ENCODE measurements at regions not wholly inside any gene's neighbourhood (a gene's known extent, or its start where the extent isn't known, plus 50 kb on each side); places are given as distances from the start of the nearest gene placed in this dataset.
A peak's percentile ranks its signal among the peaks of the same experiment; 100 is the strongest.

DNA sequence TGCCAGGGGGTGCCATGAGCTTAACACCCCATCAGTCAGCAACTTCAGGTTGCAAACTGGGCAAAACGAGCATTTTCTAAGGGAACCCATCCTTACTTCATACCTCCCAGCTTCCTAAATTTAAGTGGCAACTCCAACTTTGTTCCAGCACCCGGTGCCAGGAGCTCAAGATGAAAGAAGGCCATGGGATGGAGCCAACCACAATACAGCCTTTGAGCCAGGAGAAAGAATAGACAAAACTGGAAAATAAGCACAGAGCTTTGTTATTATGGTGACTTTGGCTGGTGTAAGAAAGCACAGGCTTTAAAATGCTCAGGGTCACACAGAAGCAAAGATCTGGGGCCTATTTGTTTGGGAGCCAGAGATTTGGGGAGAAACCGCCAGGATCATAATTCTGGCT lies 388.7 kb upstream of the MGMT start:
- DNase-seq (ENCODE audit: low read depth), result peak; percentile 12

DNA sequence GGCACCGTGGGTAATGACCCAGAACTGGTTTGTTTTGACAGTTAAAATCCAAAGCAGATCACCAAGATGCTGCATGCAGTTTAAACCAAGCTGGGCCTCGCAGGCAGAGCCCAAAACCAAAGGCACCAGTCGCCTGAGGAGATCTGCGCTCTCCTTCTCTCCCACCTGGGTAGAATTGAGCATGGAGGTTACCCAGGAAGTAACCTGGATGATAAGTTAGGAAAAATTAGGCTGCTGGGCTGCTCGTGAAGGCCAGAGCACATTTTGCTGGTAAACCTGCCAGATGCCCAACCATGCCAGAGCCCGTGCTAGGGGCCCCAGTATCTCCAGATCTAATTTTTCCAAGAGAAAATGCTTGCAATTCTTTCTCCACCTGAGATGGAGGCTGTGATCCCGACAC lies 388.3 kb upstream of the MGMT start:
- DNase-seq (ENCODE audit: low read depth), result no peak

DNA sequence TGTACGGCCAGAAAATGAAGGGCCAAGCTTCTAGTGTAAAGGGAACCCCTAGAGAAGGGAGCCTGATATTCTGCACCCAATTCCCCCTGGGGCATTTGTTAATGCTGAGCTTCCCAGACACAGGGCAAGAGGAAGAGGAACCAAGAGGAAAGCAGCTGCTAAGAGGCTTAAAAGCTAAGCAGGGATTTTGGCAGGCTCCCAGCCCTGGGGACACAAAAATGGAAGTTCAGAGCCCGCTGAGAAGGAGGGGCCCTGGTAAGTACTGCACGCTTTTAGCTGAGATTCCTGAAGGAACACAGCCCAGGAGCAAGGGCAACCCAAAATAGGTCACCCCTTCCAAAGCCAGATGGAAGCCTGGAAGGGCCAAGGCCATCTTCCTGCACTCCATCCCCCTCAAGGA lies 387.3 kb upstream of the MGMT start:
- no peak for DNase-seq (ENCODE audit: low read depth)

DNA sequence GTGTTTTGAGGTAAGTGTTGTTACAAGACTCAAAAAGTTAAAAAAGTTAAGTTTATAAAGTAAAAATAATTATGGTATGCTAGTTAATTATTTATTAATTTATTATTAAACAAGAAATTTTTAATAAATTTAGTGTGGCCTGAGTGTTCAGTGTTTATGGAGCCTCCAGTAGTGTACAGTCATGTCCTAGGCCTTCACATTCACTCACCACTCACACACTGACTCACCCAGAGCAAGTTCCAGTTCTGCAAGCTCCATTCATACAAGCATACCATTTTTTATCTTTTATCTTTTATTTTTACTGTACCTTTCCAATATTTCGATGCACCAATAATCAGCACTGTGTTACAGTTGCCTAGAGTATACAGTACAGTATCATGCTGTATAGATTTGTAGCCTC lies 381.2 kb upstream of the MGMT start:
- peak; percentile 34 for DNase-seq (ENCODE audit: low read depth)

DNA sequence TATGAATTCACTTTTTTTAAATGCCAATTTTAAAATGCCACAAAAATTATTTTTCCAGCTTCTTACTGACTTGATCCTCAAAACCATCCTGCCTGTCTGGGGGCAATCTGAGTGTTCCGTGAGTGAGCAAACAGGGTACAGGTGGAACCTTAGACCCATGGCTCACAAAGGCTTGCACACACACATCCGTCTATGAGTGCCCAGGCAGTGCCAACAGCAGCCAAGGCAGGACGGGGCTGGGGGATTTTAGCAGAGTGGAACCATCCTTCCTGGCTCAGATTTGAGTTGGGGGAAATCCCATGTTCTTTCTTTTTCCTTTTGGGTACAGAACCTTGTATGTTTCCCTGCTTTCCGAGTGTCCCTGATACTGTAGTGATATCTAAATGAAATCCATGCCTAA lies 377.7 kb upstream of the MGMT start:
- DNase-seq (ENCODE audit: low read depth), result no peak

DNA sequence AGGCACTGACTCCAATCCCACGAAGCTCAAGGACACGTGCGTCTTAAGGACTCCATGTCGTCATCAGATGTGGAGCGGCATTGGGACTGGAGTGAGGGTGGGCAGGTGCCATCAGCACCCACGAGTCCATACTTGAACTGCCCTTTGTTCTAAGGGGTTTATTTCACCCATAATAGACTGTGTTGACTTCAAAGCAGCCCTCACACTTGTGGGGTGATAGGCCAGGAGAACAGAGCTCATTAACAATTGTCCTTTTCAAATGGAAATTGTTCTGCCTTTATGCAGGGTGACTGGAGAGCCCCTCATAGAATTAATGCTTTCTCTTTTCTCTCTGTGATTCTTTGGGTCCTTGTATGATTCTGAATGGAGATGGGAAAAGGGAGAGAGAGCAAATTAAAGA lies 376.9 kb upstream of the MGMT start:
- DNase-seq (ENCODE audit: low read depth), result no peak

DNA sequence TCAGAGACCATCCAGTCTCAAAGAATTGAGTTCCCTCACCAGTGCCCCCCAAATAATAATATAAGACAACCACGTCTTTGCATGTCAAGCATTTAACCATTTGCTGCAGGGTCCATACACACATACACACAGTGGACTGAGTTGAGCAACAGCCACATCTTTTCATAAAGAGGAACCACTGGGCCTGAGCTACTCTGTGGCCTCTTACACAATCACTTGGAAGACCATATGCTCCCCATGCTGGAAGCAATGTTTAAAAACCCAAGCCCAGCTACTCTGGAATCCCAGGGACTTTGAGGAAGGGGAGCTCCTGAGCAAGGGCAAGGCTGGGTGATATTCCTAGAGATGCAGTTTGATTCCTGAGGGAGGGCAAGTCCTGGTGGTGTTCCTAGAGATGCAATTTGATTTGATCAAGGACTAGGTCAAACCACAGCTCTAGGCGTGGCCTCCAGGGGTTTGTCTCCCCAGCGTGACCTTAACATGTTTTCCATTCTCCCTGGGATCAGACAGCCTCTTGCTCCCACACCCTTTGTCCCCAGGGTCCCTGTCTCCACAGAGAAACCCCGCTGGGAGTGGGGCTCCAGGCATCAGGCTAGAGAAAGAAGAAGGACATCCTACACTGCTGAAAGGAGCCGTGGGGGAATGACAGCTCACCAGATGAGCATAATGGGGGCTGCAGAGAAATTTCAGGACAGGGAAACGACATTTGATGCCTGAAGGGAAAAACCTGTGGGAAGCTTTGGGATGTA lies 376.2 kb upstream of the MGMT start:
- DNase-seq (ENCODE audit: low read depth), result no peak

DNA sequence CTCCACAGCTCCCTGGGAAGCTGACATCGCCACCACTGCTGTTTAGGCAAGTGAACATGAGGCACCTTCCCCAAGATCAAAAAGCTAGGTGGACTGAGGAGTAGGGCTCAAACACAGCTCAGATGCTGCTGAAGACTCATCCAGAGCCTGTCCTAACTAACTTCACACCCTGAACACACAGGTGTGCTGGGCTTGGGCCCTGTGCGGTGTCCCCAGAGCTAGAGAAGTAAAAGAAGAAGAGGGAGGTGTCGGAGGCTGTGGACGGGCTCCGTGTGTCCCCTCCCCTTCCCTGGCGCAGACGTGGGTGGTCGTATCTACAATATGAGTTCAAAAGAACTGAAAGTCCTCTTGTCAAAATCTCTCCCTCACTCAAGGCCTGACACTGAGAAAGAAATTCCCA lies 373.4 kb upstream of the MGMT start:
- no peak for DNase-seq (ENCODE audit: low read depth)

DNA sequence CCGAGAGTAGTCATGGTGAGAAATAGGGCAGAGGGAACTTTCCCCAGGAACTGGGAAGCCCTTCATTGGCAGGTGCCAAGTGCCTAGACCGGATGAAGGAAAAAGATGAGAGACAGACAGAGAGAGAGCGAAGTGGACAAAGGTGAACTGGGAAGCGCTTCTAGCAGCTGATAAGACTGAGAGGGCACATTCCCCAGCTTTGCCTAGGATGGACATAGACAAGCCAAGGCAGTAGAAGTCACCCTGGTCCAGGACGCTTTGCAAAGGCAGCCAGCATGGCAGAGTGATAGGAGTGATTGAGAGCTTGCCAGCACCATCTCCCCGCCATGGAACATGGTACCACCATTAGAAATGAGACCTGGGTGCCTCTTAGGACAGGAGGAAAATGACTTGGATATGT lies 372.8 kb upstream of the MGMT start:
- no peak for DNase-seq (ENCODE audit: low read depth)

DNA sequence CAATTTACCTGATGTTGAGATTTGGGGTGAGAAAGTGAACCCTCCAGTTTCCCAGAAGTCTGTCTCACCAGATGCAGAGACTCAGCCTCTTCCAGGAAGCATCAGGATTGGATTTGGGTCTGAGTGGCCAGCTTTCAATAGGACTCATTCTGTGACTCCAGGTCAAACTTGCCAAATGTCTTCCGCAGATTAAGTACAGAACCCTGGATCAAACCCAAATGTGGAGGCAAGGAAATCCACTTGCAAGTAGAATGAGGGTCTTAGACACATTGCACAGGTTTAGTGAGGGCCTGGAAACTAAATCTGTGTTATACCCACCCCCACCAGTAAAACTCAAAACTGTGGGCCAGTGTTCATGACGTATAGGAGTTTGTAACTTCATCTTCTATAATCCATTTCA lies 372.2 kb upstream of the MGMT start:
- DNase-seq (ENCODE audit: low read depth), result no peak

DNA sequence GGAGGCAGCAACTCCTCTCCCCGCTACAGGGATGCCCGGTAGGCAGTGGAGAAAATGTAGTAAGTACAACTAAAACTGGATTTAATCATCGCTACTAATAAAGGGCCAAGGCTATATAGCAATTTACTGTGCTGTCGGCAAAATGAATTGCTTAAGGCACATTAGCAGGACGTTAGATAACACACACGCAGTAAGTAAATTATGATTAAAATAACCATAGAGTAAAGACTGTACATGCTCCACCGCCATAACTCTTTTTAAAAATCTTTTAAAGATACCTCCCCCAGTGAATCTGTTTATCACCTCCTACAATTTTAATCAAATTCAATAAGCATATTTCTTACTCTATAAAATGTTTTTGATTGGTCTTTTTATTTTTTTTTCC lies 371.4 kb upstream of the MGMT start:
- DNase-seq (ENCODE audit: low read depth), result no peak

DNA sequence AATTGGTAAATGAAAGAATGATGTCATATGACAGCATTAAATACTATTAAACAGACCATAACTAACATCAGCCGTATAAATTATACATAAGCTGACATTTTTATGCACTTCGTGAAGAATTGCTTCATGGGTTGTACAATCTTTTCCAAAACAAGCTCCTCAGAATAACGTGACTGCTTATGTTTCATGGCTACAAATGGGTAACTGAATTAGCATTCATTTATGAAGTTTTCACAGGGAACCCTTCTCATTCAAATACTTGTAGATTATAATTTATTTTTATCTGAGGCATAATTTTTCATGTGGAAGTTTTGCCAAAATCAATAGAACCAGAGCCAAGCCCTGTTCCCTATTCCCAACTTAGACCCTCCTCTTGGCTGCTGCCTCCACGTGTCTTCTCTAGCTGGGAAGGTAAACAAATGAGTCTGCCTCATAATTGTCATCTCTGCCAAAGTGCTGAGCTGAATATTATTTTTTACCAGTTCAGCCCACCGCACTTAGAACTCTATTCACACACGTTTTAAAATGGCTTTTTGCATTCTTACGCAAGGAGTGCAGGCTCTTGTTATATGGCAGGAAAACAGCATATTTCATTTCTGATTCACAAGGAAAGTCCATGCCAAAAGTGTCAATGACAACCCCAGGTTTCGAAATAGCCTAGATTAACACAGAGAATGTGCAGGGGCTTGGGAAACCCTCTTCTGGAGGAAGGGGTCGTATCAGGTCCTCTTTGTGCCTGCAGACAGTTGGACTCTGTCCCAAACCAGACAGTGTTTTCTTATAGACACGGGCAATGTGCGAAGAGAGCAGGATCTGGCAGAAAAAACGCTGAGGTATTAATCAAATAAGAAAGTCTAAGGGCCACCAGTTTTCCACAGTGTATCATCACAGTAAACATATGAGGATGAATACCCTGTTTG lies 370.7 kb upstream of the MGMT start:
- peak; percentile 97 for DNase-seq (ENCODE audit: low read depth)

DNA sequence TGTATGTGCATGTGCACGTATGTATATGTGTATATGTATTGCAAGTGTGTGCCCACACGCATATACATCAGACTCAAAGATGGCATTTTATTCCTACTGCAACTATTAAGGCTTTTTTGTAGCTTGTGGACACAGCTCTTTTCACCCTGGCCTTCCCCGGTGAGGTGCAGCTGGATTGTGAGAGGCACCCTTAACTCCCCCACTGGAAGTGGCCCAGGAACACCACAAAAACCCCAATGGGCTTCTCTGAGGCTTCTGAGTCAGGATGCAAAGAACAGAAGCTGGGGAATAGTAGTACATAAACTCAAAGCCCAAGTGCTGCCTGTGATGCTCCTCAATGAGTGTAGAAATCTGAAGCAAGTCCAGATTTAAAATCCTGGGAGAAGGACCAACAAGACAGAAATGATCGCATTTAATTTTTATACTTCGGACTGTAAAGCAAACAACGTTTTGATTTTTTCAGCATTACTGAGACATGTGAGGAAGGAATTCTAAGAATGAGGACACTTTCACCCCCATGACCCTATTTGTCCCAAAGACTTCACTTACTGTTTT lies 369.2 kb upstream of the MGMT start:
- DNase-seq (ENCODE audit: low read depth), result peak; percentile 47

DNA sequence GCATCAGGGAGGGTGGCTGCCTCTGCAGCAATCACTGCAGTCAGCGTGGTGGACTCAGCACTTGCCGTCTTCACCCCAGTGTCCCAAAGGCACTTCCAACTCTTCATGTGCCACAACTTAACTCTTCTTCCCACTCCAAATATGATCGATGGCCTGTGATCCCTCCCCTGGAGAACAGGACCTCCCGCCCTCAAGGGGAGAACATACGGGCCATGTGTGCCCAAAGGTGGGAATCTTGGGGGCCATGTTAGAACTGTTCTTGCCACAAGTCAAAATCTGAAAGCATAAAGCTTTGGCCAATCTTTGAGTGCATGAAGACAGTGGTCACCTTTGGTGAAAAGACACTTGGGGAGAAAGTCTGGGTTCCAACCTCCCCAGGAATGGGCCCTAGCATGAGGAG lies 368.5 kb upstream of the MGMT start:
- no peak for DNase-seq (ENCODE audit: low read depth)

DNA sequence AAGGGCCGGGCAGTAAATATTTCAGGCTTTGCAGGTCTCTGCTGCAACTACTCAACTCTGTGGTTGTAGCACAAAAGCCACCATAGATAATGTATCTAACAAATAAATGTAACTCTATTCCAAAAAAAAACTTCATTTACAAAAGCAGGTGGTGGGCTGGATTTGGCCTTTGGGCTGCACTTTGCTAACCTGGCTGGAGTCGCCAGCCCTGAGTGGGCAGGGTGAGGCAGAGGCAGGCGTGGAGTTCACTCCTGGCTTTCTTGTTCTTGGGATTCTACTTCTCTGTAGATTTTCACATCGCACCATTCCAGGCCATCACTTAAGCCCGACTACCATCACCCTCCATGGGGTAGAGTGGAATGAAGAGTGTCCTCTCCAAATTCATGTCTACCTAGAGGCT lies 367.6 kb upstream of the MGMT start:
- DNase-seq (ENCODE audit: low read depth), result no peak

DNA sequence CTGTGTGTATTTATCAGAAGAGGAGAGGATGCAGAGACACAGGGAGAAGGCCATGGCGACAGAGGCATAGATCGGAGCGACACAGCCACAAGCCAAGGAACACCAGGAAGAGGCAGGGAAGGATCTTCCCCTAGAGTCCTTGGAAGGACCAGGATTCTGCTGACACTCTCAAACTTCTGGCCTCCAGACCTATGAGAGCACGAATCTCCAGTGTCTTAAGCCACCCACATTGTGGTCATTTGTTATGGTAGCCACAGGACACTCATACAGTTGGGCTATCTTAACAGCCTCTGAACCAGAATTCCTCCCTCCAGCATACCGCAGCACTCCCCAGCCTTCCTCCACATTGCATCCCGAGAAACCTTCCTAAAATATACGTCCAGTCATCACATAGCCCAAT lies 367.0 kb upstream of the MGMT start:
- DNase-seq (ENCODE audit: low read depth), result no peak

DNA sequence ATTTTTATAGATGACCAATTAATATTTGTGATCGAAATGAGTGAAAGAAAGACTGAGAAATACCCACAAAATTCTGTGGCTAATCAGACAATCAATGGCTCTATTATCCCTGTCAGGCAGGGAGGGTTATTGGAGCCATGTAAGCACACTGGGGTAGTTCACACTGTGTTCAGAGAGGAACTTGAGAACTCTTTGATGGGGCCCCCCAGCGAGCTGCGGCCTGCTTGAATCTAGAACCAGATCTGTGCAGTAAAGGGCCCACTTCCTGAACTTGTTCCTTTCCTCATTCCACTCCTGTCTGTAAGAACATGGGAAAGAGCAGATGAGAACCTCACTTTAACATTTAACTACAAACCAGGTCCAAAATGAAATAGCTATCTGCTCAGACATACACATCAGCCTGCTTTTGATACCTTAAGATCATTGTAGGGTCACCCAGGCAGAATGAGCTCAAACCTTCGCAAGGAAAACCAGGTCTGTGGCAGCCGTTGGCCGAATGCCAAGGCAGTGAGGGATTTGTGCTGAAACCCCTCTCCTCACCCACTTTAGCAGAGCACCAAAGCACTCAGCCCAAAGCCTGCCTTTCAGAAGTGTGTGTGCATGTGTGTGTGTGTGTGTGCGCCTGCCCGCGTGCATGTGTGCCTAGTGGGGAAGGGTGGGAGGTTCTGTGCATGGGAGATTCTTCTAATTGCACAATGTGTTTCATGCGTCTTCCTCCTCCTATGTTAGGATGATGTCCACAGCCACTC lies 365.6 kb upstream of the MGMT start:
- DNase-seq (ENCODE audit: low read depth), result no peak

DNA sequence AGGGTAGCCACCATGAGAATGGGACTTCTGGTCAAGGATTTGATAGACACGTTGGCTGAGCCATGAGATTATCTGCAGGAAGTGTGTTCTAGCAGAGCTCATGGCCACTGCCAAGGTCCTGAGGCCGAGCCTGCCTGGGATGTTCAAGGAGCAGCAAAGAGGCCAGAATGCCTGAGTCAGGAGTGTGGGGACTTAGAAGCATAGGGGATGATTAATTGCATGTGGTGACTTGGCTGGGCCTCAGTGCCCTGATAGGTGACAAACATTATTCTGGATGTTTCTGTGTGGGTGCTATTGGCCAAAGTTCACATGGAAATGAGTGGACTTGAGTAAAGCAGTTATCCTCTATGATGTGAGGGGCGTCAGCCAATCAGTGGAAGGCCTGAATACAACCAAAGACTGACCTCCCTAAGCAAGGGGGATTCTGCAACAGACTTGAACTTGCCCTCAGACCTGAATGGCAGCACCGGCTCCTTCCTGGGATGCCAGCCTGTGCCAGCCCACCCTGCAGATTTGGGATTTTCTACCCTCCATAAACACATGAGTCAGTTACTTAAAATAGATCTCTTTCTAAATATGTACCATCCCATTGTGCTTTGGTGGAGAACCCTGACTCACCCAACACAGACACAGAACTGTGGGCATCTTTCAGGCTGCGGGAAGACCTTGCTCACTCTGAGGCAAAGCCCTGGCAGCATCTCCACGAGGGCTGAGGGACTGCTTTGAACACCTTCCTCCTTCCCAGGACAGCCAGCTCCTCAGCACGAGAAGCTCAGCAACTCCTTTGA lies 363.9 kb upstream of the MGMT start:
- DNase-seq (ENCODE audit: low read depth), result peak; percentile 49

DNA sequence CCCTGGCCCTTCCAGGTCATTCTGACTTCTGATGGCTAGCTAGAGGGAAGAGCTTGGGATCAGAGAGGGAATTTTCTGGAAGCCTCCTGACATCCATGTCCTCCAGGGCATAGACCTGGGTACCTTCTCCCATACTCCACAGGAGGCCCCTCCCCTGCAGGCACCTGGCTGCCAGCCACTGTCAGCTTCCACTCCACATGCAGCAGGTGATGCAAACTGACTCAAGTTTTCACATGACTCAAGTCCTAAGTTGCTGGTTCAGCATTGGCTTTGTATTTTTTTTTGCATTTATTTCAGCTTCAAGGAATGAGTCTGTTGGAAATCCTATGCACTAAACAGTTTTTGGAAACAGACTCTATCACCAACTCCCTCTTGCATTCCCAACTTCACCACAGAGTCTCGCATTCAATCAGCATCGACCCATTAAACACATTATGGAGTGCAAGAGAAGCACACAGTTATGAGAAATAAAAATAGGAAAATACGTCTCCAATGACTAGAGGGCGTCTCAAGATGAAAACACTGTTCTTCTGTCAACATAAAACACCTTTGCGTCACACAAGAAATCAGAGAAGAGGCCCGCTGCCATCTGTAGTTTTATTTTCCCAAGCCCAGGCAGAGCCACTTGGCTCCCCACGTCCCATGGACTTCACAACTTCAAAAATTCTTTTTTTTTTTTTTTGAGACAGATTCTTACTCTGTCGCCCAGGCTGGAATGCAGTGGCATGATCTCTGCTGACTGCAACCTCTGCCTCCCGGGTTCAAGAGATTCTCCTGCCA lies 362.6 kb upstream of the MGMT start:
- peak; percentile 40 for DNase-seq (ENCODE audit: low read depth)

DNA sequence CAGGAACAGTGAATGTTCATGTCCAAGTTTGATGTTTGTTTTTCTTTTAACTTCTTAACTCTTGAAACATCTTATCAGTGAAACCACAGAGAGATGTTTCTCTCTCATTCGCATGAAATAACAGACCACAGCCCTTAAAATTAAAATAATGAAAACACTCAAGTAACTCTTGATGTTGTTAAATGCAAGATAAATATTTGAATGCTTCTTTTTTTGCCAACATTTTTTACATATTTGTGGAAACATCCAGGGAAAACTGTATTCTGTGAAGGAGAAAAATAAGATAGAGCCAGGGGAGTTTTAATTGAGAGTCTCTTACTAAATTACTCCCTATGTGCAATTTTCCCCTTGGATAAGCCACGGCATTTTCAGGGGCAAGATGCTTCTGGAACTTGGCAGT lies 361.8 kb upstream of the MGMT start:
- peak; percentile 59 for DNase-seq (ENCODE audit: low read depth)

DNA sequence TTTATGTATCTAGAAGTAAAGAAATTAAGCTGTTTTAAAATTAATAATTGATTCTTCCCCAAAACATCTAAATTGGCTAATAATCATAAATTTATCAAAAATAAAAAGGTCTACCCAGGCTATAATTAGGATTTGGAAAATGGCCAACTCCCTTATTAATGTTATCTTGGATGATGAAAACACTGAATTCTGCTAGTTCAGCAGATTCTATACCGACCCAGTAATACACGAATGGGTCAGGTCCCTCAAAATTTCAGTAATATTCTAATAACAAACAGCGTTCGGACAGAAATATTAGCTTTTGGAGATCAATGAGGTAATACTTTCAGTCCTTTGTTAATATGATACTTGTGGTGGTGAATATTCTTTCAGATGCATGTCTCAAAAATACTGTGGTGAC lies 360.7 kb upstream of the MGMT start:
- DNase-seq (ENCODE audit: low read depth), result no peak

All from stromal cell of bone marrow (primary cell).